IMR-90 (cell line): ENCODE measurements at regions not wholly inside any gene's neighbourhood (a gene's known extent, or its start where the extent isn't known, plus 50 kb on each side); places are given as distances from the start of the nearest gene placed in this dataset.

Source experiments
- ATAC-seq: fragments of 200-7000 bp; cut with Tn5 transposase; 2 replicates; pipeline ENCODE4 v1.9.1; 2020; ENCODE audit warnings: low read depth, mild to moderate bottlenecking, moderate library complexity
- BruUV-seq: library from RNA; stranded (reverse); fragments of 400-500 nt; replicated peaks from 2 replicates; lab custom pipeline; 2021; lab: Mats Ljungman, UMichigan
- CTCF ChIA-PET: fragments of 300-600 bp; formaldehyde crosslinking; extraction: SDS; loops from one replicate; lab custom pipeline; 2021; ENCODE audit warnings: antibody characterized with exemption; lab: Yijun Ruan, JAX
- POLR2A ChIA-PET: fragments of 300-600 bp; sonication (Branson Sonifier 250); formaldehyde crosslinking; loops from one replicate; lab custom pipeline; 2022; ENCODE audit warnings: antibody characterized with exemption; ENCODE audit not compliant: unreplicated experiment; lab: Charles Lee
- DNase-seq: peaks from one replicate; pipeline ENCODE4 v3.0.0; 2013
- H2AFZ ChIP-seq: replicated peaks from 2 replicates; pipeline ENCODE3; 2013; ENCODE audit warnings: low read length, mild to moderate bottlenecking; ENCODE audit not compliant: poor library complexity
- H2AK5ac ChIP-seq: 2 replicates; pipeline ENCODE4 v1.6.1; 2013; ENCODE audit warnings: low read depth, low read length, inconsistent platforms
- H2AK9ac ChIP-seq: replicated peaks from 2 replicates; pipeline ENCODE3; 2013; ENCODE audit warnings: mild to moderate bottlenecking, low read depth, low read length, moderate library complexity; ENCODE audit not compliant: poor library complexity
- H2BK120ac ChIP-seq: 2 replicates; pipeline ENCODE4 v1.6.1; 2013; ENCODE audit warnings: low read depth, low read length, inconsistent platforms
- H2BK15ac ChIP-seq: 3 replicates; pipeline ENCODE4 v1.6.1; 2013; ENCODE audit warnings: low read depth, low read length, inconsistent platforms
- H2BK20ac ChIP-seq: 2 replicates; pipeline ENCODE4 v1.6.1; 2013; ENCODE audit warnings: low read depth, mild to moderate bottlenecking, inconsistent platforms, low read length, moderate library complexity
- H2BK5ac ChIP-seq: 2 replicates; pipeline ENCODE4 v1.6.1; 2013; ENCODE audit warnings: mild to moderate bottlenecking, low read depth, low read length, inconsistent platforms; ENCODE audit not compliant: poor library complexity, severe bottlenecking
- H3K14ac ChIP-seq: replicated peaks from 2 replicates; pipeline ENCODE4 v1.6.1; 2013; ENCODE audit warnings: low read depth, low read length, inconsistent platforms
- H3K18ac ChIP-seq: 2 replicates; pipeline ENCODE4 v1.6.1; 2013; ENCODE audit warnings: low read depth, low read length, control low read depth
- H3K23ac ChIP-seq: 2 replicates; pipeline ENCODE4 v1.6.1; 2013; ENCODE audit warnings: low read depth, low read length, inconsistent platforms
- H3K27ac ChIP-seq: 2 replicates; pipeline ENCODE4 v1.5.1; 2013; ENCODE audit warnings: mild to moderate bottlenecking, control low read depth, low read length; ENCODE audit not compliant: insufficient read depth
- H3K27me3 ChIP-seq: 2 replicates; pipeline ENCODE4 v1.6.1; 2013; ENCODE audit warnings: low read length; ENCODE audit not compliant: control insufficient read depth, insufficient read depth
- H3K36me3 ChIP-seq: 2 replicates; pipeline ENCODE4 v1.6.1; 2013; ENCODE audit warnings: low read length, mixed read lengths; ENCODE audit not compliant: control insufficient read depth, insufficient read depth
- H3K4ac ChIP-seq: 2 replicates; pipeline ENCODE4 v1.6.1; 2013; ENCODE audit warnings: low read depth, low read length, inconsistent platforms
- H3K4me1 ChIP-seq: 2 replicates; pipeline ENCODE4 v1.6.1; 2013; ENCODE audit warnings: low read length, mixed read lengths; ENCODE audit not compliant: control insufficient read depth, insufficient read depth
- H3K4me2 ChIP-seq: 2 replicates; pipeline ENCODE4 v1.6.1; 2013; ENCODE audit warnings: low read depth, mild to moderate bottlenecking, control low read depth, low read length, moderate library complexity
- H3K4me3 ChIP-seq: 2 replicates; pipeline ENCODE4 v1.5.1; 2013; ENCODE audit warnings: low read depth, mild to moderate bottlenecking, control low read depth, low read length, moderate library complexity; ENCODE audit not compliant: insufficient read depth
- H3K56ac ChIP-seq: 2 replicates; pipeline ENCODE4 v1.6.1; 2013; ENCODE audit warnings: low read length, inconsistent platforms; ENCODE audit not compliant: insufficient read depth; ENCODE audit errors: extremely low read depth
- H3K79me1 ChIP-seq, 2 experiments: 2 replicates each; pipeline ENCODE4 v1.6.1; 2013; ENCODE audit warnings: low read length in 2 of 2, inconsistent platforms in 1 of 2, low read depth in 1 of 2
- H3K9ac ChIP-seq: 2 replicates; pipeline ENCODE4 v1.6.1; 2013; ENCODE audit warnings: low read depth, low read length, control low read depth
- H3K9me1 ChIP-seq: 2 replicates; pipeline ENCODE4 v1.6.1; 2013; ENCODE audit warnings: low read length, inconsistent platforms; ENCODE audit not compliant: insufficient read depth
- H3K9me3 ChIP-seq: 2 replicates; pipeline ENCODE4 v1.6.1; 2013; ENCODE audit warnings: low read length; ENCODE audit not compliant: control insufficient read depth, insufficient read depth
- H4K20me1 ChIP-seq: 2 replicates; pipeline ENCODE4 v1.6.1; 2013; ENCODE audit warnings: low read length, inconsistent platforms; ENCODE audit not compliant: insufficient read depth
- H4K5ac ChIP-seq: 2 replicates; pipeline ENCODE4 v1.6.1; 2013; ENCODE audit warnings: mild to moderate bottlenecking, low read depth, low read length, control low read depth
- H4K8ac ChIP-seq, 2 experiments: 2 replicates each; pipeline ENCODE4 v1.6.1; 2013; ENCODE audit warnings: low read depth in 2 of 2, low read length in 2 of 2, control low read depth in 1 of 2, inconsistent platforms in 1 of 2
- H4K91ac ChIP-seq: 2 replicates; pipeline ENCODE4 v1.6.1; 2013; ENCODE audit warnings: low read depth, low read length, inconsistent platforms; ENCODE audit not compliant: insufficient read depth
- CEBPB ChIP-seq: IDR thresholded peaks from 2 replicates; pipeline ENCODE4 v1.6.1; 2012; ENCODE audit warnings: low read depth, low read length, improper control_type of control experiment
- CTCF ChIP-seq: conservative IDR thresholded peaks from 2 replicates; pipeline ENCODE4 v1.5.1; 2012; ENCODE audit warnings: mild to moderate bottlenecking, low read depth, low read length, improper control_type of control experiment
- RAD21 ChIP-seq: IDR thresholded peaks from 2 replicates; pipeline ENCODE4 v1.6.1; 2012; ENCODE audit warnings: low read length, improper control_type of control experiment
- WGBS, 2 experiments: methylation state at CpG; one replicate each; pipeline versions ENCODE4 v1.1.5 to v1.1.7; 2013; ENCODE audit warnings: missing lambda C conversion rate in 2 of 2; ENCODE audit not compliant: insufficient read length in 1 of 2; ENCODE audit errors: extremely low coverage in 2 of 2; 5-methylcytosine and 5-hydroxymethylcytosine counted together
- dilution Hi-C: fragments of 300-500 bp; cut with HindIII; formaldehyde crosslinking; loops from one replicate; pipeline ENCODE4 v1.14.3; 2018; ENCODE audit warnings: low sequenced_read_pairs; ENCODE audit not compliant: unreplicated experiment
- in situ Hi-C: fragments of 300-500 bp; cut with MboI; formaldehyde crosslinking; loops from 3 replicates; pipeline ENCODE4 v1.14.3; 2019; ENCODE audit warnings: low sequenced_read_pairs, inconsistent platforms, mixed read lengths
- intact Hi-C: fragments of 100-400 bp; cut with micrococcal nuclease; formaldehyde crosslinking; loops from 2 replicates; pipeline ENCODE4 v1.10.0; 2022

GRCh38 chr5:29351170-29351569, 1842.3 kb upstream of the CDH6 start:
- ChIA-PET POLR2A (no interaction called here), CTCF (no interaction called here)
- Histone ChIP-seq H3K9ac (no peak overlapping the region), H3K56ac (no peak overlapping the region), H3K4me2 (no peak overlapping the region), H2BK20ac (no peak overlapping the region), H3K4ac (no peak overlapping the region), H3K36me3 (no peaks in the 10 kb centered on the region), H4K91ac (no peak overlapping the region), H3K79me1 (no peaks in the 10 kb centered on the region), H2BK120ac (no peak overlapping the region), H2BK5ac (no peak overlapping the region), H2AK5ac (no peak overlapping the region), H4K5ac (no peak overlapping the region), H2BK15ac (no peak overlapping the region), H3K4me3 (no peak overlapping the region), H4K8ac (no peak overlapping the region), H3K9me1 (no peaks in the 10 kb centered on the region), H2AK9ac (no peak overlapping the region), H3K4me1 (no peaks in the 10 kb centered on the region), H3K9me3 (0 out of 2 replicates have a peak, but pooled peaks cover 2% of the 10 kb centered on the region), H3K27me3 (no peaks in the 10 kb centered on the region), H3K14ac (no peak overlapping the region), H3K18ac (no peak overlapping the region), H4K20me1 (no peaks in the 10 kb centered on the region), H2AFZ (no peak overlapping the region), H3K23ac (no peak overlapping the region), H3K27ac (no peak overlapping the region)
- intact Hi-C loops, result no loop called here
- TF ChIP-seq CEBPB (peak; percentile 40), CTCF (no peak), RAD21 (no peak)
- WGBS, 2 experiments, result no CpG with 5 or more reads among the region's 3 CpGs
- in situ Hi-C loops, result no loop called here
- BruUV-seq, result no TSS peak
- dilution Hi-C loops, result no loop called here
- no peak for ATAC-seq
- no peak for DNase-seq
